CMK (cell line): ENCODE measurements at regions not wholly inside any gene's neighbourhood (a gene's known extent, or its start where the extent isn't known, plus 50 kb on each side); places are given as distances from the start of the nearest gene placed in this dataset.
"Not testable (repeated sequence)": the region's sequence is repeated elsewhere in the genome, so short reads cannot be mapped to it uniquely, and the experiment has no call there.

Experiments used
- DNase-seq: peaks from one replicate; pipeline ENCODE4 v3.0.0-alpha.2; 2010; ENCODE audit warnings: low read depth

GRCh38 chr1:187715483-187715882 is 886.7 kb downstream of the PLA2G4A start:
- DNase-seq, result no peak

DNA sequence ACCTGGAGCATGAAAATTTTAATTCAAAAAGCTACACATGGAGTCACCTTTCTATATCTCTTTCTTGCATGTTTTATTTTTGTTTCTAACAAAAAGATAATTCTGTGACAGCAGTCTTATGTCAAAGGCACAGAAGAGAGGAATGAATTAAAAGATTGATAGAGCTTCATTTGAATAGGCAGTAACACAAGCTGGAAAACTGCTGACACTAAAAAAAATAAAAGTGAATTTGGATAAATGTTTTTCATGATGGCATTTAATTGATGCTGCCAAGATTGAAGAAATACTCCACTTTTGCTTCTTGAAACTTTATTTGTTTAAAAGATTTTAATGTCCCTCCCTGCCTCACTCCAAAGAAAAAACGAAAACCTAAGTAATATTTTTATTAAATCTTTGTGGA is 887.4 kb downstream of the PLA2G4A start:
- no peak for DNase-seq

DNA sequence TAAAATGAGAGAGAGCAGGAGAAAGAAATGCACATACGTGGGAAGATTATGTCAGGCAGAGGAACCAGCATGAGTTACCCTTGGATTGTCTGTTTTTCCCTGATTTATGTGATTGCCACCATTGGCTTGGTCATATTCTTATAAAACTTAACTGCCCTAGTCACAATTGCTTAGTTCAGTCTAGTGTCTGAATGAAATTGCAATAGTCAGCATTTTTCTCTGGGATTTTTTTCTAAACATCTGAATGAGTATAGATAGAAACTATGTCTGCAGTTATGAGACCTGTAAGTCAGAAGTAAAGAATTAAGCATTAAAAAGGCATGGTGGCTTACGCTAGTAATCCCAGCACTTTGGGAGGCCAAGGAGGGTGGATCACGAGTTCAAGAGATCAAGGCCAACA is 889.8 kb downstream of the PLA2G4A start:
- DNase-seq, result no peak

GRCh38 chr1:187721216-187721615 is 892.5 kb downstream of the PLA2G4A start:
- DNase-seq, result no peak

DNA sequence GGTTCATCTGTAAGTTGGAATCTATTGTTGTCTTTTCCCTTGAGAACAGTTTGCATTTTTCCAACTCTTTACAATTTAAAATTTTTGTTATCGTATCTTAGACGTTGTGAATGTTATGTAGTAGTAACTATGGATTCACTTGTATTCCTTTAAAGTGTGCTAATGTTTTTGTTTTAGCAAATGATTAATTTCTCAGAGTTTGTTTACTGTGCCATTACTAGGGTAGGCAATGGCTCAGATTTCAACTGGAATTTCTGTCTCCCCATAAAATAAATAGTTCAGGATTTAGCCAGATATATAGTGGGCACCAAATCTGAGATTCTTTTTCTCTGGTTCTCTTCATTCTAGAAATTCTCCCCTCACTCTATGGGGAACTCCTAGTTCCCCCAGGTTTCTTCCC is 896.5 kb downstream of the PLA2G4A start:
- no peak for DNase-seq

GRCh38 chr1:187733232-187733631 is 904.5 kb downstream of the PLA2G4A start:
- no peak for DNase-seq

DNA sequence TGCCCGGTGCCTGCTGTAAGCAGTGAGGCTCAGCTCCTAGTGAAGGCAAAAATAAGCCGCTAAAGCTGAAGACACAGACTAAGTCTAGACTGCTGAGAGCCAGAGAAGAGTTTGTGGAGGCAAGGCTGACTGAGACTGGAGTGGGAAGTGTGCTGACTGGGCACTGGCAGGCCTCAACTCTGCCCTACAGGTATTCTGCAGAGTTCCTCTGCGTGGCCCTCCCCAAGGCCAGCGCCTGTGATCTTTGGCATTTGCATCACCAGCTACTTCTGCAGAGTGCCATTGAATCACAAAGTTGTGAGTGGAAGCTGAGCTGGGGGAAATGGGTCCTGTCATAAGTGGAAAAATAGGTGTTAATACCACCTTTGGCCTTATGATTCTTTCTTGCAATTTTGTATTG is 905.7 kb downstream of the PLA2G4A start:
- DNase-seq, result no peak

GRCh38 chr1:187744665-187745064 is 915.9 kb downstream of the PLA2G4A start:
- DNase-seq, result no peak

DNA sequence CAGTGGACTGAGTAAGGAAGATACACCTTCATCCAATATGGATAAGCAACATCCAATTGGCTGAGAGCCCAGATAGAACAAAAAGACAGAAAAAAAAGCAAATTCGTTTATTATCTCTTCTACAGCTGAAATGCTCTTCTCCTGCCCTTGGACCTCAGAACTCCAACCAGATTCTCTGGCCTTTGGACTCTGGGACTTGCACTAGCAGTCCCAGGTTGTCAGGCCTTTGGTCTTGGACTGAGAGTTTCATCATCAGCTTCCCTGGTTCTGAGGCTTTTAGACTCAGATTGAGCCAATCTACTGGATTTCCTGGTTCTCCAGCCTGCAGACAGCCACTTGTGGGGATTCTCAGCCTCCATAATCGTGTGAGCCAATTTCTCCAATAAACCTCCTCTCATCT is 926.8 kb downstream of the PLA2G4A start:
- DNase-seq, result no peak

DNA sequence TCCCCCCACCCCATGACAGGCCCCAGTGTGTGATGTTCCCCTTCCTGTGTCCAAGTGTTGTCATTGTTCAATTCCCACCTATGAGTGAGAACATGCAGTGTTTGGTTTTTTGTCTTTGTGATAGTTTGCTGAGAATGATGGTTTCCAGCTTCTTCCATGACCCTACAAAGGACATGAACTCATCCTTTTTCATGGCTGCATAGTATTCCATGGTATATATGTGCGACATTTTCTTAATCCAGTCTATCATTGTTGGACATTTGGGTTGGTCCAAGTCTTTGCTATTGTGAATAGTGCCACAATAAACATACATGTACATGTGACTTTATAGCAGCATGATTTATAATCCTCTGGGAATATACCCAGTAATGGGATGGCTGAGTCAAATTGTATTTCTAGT is 927.9 kb downstream of the PLA2G4A start:
- not testable (repeated sequence) for DNase-seq

DNA sequence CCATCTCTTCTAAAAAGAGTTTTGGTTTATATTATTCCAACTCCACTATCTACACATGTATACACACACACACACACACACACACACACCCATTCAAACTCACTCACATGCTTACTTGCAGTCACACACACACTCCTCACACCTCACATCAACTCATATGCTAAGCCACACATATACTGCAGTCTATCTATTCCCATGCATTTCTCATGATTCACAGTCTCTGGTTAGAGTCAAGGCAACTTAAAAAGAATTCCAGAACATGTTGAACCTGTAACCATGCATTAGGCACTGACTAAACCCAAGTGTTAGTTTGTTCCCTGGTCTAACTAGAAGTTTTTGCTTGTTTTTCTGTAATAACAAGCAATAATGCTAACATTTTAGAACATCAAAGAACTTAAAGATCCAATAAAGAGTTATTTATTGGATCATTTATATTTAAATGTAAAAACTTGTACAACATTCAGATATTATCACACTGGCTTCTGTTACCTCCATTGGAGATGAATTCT is 931.1 kb downstream of the PLA2G4A start:
- DNase-seq, result no peak

DNA sequence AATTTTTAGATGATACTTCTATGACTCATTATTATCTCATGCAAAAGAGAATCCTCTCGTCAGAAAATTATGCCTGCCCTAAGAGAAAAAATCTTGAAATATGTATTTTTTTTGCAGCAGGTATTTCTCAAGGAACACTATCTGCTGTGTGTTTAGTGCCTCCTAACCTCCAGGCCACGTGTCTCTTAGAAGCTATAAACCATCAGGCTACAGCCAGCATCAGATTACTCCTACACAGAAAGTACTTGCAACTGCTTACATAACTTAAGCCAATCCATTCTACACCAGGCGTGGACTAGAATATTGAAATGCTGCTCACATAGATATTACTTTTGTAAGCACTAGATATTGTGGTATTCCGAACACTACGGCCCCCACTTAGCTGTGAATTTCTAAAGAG is 933.4 kb downstream of the PLA2G4A start:
- DNase-seq, result no peak

GRCh38 chr1:187763465-187763864 is 934.7 kb downstream of the PLA2G4A start:
- no peak for DNase-seq

DNA sequence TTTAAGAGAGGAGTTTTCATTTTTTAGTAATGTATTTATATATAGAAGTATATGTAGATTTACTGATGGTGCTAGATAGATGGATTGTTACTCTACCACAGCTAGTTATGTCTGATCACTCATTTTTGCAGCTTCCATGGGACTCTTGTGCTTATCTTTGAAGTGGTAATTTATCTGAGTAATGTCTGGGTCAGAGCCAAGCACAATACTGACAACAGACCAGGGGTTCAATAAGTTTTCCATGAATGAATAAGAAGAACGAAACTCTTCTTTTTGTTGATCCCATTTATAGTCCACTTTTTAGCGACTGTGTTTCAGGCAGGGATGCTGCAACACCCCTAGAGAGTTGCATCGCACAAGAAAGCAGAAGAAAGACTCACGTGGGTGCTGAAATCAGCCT is 935.2 kb downstream of the PLA2G4A start:
- DNase-seq, result no peak

GRCh38 chr1:187771396-187771795 is 942.6 kb downstream of the PLA2G4A start:
- DNase-seq, result no peak

- no peak for DNase-seq
Measured at GRCh38 chr1:187773168-187773567, 944.4 kb downstream of the PLA2G4A start.

GRCh38 chr1:187787736-187788135 is 959.0 kb downstream of the PLA2G4A start:
- DNase-seq, result no peak

GRCh38 chr1:187788718-187789117 is 960.0 kb downstream of the PLA2G4A start:
- DNase-seq, result no peak

DNA sequence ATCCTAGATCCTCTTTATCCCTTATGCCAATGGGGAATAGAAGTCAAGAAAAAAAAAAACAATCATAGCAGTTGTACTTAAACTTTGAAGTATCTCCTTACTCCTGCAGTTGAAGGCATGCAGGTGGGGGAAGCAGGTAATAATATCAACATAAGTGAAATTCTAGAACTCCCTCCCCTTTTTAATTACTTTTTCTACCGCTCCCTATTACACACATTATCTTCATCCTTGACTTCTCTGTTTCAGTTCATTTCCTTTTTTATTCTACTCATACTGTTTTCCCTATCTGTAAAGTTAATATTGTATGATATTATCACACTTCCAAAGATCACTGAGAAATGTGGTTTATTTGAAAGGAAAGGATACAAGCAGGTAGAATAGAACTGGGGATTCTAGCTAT is 962.0 kb downstream of the PLA2G4A start:
- DNase-seq, result no peak

GRCh38 chr1:187794561-187794960 is 965.8 kb downstream of the PLA2G4A start:
- DNase-seq, result no peak

GRCh38 chr1:187809549-187809948 is 980.8 kb downstream of the PLA2G4A start:
- DNase-seq, result no peak

DNA sequence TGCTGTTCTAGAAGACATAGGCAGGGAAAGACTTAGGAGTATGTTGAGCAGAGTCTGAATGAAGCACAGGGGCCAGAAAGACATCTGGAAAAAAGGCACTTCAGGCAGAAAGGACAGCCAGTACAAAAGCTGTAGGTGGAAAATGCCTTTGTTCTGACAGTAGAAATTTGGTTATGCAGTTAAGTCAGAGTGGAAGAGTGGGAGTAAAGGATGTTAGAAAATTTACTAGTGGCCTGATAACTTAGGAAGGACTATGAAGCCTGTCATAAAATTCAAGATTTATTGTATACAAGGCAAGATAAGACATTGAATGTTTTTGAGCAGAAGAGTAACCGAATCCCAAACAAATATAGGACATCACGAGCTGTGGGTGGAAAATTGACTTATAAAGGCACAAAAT is 987.9 kb downstream of the PLA2G4A start:
- DNase-seq, result no peak

DNA sequence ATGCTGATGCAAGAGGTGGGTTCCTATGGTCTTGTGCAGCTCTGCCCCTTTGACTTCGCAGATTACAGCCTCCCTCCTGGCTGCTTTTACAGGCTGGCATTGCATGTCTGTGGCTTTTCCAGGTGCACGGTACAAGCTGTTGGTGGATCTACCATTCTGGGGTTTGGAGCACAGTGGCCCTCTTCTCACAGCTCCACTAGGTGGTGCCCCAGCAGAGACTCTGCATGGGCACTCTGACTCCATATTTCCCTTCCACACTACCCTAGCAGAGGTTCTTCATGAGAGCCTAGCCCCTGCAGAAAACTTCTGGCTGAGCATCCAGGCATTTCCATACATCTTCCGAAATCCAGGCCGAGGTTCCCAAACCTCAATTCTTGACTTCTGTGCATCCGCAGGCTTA is 989.0 kb downstream of the PLA2G4A start:
- DNase-seq, result no peak

DNA sequence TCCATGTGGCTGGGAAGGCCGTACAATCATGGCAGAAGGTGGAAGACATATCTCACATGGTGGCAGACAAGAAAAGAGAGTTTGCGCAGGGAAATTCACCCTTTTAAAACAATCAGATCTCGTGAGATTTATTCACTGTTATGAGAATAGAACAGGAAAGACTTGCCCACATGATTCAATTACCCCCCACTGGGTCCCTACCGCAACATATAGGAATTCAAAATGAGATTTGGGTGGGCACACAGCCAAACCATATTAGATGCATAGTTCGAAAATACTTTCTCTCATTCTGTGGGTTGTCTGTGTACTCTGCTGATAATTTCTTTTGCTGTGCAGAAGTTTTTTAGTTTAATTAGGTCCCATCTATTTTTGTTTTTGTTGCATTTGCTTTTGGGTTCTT is 990.3 kb downstream of the PLA2G4A start:
- DNase-seq, result no peak

DNA sequence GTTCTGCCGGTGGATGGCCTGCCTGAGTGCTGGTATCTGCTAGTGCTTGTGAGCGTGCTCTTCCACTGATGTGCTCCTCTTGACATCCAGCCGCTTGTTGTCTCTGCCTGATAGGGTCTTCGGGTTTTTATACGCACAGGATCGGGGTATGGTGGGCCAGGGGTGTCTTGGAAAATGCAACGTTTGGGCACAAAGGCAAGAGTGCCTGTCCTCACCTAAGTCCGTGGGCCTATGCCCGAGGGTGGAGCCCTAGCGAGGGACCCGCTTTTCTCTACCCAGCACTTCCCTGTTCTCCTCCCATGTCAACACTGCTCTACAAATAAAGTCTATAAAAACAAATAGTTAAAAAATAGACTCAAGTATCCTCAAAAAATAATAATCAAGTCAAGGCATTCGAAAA is 1007.8 kb downstream of the PLA2G4A start:
- DNase-seq, result no peak
